GM23248 (cell line): ENCODE measurements at regions not wholly inside any gene's neighbourhood (a gene's known extent, or its start where the extent isn't known, plus 50 kb on each side); places are given as distances from the start of the nearest gene placed in this dataset.

Experiments
- EZH2 ChIP-seq: fragments of 200-600 bp; sonication (generic); IDR thresholded peaks from 2 replicates; pipeline ENCODE4 v1.6.1; 2018; ENCODE audit warnings: antibody characterized with exemption, mild to moderate bottlenecking; ENCODE audit not compliant: insufficient read depth, poor library complexity, severe bottlenecking
- EZH2phosphoT487 ChIP-seq: fragments of 200-600 bp; sonication (generic); IDR thresholded peaks from 2 replicates; pipeline ENCODE4 v1.6.1; 2018; ENCODE audit warnings: antibody characterized with exemption, moderate library complexity, mild to moderate bottlenecking, low read depth; ENCODE audit not compliant: insufficient read depth

DNA sequence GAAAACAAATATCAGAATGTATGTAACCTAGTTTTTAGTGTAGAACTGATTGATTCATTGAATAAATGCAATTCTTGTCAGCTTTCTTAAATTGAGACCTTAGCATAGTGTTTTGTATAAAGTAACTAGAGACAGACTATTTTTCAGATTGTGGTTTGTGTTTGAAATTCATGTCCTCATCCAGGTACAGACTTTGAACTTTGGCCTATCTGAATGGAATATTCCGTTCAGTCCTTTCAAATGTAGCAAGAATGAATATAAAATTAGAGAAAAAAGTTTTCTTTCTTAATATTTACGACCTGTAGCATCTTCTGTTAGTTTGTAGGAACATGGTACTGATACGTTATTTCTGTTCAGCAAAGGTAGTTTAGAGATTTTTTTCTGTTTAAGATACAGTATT, 378.4 kb upstream of the RGS6 start:
- TF ChIP-seq EZH2phosphoT487 (no peak), EZH2 (no peak)
